ENCODE measurements at regions not wholly inside any gene's neighbourhood (a gene's known extent, or its start where the extent isn't known, plus 50 kb on each side); places are given as distances from the start of the nearest gene placed in this dataset.

DNA sequence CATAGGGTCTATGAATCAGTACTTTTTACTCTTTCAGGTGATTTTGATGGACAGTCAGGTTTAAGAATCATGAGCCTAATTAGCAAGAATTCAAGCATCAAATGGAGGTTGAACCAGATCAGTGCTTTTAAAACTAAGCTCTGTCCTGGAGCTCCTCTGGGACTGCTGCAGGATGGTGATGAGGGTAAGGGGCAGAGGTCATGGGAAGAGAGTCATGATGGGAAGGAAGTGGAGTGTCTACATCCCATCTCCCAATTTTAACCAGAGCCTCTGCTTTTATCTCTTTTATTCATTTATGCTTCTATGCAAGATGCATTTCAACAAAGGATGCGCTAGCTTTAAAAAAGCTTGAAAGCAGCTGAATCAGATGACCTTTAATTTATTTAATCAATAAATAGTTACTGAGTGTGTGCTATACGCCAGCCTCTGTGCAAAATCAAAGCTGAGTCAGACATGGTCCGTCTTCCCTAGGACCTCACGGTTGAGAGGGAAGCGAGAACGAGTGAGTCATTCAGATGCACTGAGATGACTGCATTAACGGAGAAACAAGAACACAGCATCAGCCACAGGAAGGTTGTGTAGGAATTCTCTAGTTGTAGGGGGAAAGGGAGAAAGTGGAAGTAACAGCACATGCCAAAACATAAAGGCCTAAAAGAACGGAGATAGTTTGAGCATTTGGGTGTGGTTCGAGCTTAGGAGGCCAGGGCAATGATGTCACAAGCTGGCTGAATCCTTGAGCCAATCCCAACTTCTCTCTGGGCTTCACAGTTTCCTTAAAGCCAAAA is 441.6 kb upstream of the BRINP1 start:
- DNase-seq: no peak

DNA sequence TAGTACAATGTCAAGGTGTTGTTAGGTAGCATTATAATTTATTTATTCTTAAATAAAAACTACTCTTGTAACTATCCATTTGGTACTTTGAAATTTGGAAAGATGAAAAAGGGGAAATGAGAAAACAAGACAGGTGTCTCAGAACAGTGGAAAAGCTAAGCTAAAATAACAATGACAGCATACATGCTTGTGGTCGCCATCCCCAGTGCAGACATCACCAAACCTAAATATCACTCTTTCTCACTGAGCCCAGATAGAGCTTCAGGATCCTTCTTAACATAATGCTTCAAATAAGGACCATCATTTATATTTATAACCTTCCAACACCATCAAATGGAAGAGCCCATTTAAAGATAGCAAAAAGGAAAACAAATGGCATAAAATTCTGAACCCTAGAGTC is 434.4 kb upstream of the BRINP1 start:
- no peak for DNase-seq

DNA sequence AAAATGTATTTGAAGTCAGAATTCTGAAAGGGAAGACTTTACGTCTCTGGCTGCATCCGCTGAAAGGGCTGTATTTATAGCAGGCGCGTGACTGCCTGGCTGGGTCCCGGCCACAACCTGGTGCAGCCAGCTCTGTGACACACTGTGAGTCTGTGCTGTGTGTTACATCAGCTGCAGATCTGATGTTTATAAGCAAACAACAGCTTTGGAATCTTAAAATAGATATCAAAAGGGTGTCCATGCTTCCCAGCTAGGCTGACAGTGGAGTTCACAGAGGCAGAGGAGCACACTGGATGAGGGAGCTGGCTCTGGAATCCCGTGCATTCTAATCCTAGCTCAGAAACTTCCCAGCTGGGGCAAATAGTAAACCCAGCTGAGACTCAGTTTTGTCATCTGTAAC is 433.4 kb upstream of the BRINP1 start:
- DNase-seq: no peak

DNA sequence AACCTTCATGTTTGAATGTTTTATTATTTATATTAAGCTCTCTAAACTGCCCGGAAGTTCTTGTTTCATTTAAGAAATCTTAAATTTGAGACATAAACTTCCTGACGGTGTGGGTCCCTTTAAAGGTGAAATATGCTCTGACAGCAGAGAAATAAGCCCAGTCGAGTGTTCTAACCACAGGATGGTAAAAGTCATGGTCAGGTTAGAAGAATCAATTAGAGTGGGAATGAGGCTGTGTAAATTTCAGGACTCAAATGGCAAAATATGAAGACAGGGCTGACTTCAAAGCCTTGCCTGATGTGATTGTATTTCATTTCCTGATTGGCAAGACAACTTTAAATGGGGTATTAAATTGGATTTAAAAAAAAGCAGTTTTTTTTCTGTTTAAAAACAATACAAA is 432.9 kb upstream of the BRINP1 start:
- DNase-seq: no peak

DNA sequence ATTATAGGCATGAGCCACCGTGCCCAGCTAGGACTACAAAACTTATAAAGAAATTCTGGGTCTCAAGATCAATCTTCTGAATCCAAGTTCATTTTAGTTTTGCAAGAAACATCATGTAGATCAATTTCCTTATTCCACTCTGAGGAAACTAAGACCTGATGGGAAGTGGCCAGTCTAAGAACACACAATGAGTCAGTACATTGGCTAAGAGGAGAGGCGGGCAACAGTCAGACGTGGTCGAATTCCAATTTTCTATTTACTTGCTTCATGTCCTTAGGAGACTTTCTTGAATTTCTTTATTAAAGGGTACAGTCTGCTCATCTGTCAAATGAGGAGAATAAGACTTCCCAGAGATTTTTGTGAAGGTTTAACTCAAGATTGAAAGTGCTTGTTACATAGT is 432.1 kb upstream of the BRINP1 start:
- DNase-seq: no peak

DNA sequence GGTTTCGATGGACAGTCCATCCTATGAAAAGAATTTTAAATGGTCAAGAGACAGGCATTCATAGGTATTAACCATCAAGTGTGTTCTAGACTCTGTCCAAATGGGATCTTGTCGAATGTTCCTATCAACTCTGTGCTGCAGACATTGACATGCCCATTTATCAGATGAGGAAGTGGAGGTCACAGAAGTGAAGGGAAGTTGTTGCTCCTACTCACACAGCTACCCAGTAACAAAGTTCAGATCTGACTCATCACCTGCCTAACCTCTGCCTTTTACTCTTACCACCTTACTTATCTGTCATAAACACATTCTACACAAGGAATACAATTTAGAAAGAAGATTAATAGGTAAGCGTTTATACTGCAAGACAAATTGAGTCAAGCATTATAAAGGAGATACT is 426.2 kb upstream of the BRINP1 start:
- DNase-seq: no peak

DNA sequence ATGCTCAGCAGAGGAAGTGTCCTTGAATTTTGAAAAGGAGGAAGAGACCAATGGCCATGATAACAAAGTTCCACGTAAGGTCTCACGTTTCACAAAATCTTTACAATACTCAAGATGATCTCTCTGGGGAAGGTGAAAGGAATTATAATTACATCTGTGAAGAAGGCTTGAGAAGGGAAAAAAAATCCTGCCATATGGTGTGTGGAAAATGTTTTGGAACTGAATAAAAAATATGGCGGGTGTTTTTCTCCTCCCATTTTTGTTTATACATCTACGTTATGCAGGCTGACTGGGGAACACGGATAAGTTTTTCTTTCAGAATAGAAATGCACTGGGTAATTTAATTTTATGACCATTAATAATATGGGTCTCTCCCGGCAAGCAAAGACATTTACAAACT is 425.6 kb upstream of the BRINP1 start:
- DNase-seq: no peak

DNA sequence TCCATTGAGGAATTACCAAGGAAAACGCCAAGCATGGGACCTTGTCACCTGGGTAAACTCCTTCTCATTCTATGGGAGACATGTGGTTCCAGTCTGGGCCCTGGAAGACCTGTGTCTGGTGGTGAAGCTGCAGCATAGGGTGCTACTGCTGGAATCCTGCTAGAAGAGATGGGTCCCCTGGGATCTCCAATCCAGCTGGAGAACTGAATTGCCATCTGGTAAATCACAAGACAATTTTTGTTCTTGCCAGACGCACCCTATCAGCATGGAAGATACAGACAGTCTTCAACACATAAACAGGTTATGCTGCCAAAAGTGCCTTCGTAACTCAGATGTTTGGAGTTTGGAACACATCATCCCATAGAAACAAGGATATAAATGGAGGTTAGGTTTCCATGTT is 424.0 kb upstream of the BRINP1 start:
- DNase-seq: no peak

DNA sequence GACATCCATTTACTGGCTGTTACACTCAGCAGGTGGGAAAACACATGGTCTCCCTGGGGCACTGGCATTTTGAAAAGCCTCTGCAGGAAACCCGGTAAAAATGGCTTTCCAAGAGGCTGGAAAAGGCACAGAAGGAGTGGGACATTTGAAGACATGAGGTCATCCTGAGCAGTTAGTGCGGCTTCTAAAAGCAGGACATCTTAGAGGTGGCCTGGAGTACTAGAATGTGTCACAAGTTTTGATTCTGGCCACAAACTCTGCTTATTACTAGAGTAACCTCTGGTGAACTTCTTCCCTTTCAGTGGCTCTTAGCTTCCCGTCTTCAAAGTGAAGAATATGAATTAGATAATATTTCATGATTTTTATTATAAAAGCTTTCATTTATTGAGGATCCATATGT is 423.0 kb upstream of the BRINP1 start:
- DNase-seq: no peak

DNA sequence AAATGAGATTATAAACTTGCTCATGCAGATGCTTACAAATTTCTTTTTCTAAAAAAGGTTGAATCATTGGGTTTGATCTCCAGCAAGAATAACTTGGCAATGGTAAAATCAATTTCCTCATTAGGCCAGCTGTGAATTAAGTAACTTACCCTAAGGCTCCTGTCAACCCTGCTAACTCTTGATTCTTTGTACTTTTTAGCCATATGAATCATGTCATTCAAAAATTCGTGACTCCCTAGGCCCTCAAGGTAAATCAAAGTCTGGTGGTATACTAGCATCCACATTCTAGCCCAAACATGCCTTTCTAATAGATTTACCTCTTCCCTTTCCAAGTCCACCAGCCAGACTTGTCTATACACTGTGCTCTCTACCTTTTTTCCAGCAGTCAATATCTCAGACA is 420.8 kb upstream of the BRINP1 start:
- no peak for DNase-seq

DNA sequence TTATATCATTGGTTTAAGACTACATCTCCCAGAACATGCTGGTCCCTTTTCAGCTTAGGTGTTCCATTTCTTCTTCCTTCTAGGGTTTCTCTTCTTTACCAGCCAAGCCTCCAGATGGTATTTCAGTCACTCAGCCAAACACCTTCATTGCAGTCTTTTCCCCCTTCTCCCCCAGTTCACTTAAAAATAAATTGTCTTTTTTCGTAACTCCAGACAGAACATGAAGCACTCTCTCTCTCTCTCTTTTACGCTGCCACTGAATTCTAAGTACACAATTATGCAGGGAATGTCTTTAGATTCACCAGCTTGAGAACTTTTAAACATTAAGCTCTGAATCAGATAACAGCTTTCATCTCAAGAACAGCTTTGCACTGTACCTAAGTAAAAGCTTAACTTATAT is 419.7 kb upstream of the BRINP1 start:
- no peak for DNase-seq

DNA sequence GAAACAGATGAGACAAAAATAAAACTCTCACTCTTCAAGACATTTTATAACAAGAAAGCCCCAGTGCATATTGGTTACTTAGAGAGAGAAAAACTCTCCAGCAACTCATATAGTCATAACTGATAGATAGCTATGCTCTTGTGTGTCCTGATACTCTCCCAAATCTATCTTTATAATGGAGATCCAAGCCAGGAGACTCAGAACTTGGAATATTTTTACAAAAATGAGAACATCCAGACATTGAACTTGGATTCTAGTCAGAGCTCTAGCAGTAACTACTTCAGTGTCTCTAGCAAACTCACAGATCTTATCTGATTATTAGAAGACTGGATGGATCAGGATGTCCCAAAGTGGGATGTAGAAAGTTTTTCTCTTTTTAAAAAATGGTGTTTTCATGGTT is 412.7 kb upstream of the BRINP1 start:
- no peak for DNase-seq

DNA sequence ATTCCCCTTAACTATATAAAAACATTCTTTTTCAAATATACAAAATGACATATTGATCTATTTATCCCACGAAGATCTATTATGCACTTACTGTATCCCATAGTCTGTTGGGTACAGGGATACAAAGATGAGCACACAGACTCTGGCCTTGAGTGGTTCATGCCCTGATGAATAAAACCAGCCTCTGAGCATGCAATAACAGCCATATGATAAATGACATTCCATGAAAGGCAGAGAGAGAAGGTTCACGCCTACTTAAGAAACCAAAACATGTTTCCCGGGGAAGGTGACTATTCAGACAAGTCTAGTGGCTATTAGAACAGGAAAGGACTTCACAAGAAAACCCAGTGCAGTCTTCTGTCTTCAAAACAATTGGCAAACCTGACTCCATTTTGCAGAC is 406.2 kb upstream of the BRINP1 start:
- DNase-seq: no peak

DNA sequence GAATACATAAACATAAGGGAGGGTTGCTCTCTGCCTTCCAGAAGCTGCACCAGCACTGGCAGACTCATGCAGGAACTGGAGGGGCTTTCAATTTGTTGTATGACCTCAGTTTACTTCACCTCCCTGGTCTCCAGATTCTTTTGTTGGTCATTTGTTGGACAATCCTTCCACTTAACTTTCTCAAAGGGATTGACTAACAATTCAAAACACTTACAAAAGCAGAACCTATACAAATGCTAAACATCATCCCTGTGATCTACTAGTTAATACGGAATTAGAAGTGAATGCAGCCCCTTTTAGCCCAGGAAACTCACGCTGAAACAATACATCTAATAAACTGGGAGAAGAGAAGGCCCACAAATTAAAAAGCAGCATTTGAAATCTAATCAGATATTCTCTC is 404.6 kb upstream of the BRINP1 start:
- DNase-seq: no peak

DNA sequence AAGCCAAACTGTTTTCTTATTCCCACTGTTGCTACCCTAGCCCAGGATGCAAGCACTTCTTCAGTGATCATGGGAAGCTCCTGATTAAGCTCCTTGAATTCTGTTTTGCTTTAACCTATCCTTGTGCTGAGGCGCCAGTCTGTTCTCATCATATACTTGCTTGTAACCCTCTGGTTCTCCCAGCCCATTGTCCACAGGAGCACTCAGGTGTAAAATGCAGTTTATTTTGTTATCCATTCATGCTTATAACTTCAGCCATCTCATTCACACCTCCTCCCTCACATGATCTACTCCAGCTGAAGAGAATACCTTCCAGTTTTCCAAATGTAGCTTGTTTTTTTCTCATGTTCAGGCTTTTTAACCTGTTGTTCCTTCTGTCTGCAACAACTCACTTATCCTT is 402.1 kb upstream of the BRINP1 start:
- no peak for DNase-seq

DNA sequence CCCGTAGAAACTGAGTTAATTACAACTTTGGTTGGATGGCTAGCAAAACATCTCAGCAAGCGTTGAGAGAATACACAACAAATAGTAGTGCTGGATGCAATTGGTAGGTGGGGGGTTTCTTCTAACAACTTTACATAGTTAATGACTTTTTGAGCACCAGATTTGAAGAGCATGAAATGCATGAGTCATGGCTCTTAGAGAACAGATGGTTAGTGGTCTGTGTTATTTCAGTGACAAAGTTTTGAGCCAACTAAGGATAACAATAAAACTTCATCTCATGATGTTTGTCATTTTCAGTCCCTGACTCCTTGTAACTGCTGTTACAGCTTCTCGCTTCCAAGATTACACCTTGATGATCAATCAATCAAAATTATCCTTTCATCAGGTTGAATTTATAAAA is 399.0 kb upstream of the BRINP1 start:
- no peak for DNase-seq

DNA sequence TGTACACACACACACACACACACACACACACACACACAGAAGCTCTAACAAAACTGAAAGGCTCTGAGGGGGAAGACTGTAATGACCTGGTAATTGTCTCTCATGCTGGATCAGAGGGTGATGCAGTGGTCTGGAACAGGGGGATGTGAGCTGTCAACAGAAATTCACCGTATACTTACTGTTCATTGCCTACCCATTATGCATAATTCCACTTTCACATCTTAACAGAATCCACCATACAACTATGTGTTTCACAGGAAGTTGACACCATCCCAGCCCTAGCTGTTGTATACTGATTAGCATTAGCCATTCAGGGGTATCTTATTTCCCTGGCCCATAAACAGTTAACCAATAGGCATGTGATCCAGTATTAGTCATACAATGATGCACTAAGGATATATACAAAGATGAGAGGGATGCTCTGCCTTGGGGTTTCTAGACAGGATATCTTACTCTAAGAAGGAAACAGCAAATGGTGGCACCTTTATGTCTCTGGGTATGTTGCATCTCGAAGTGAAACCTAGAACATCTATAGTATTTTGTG is 396.5 kb upstream of the BRINP1 start:
- no peak for DNase-seq

DNA sequence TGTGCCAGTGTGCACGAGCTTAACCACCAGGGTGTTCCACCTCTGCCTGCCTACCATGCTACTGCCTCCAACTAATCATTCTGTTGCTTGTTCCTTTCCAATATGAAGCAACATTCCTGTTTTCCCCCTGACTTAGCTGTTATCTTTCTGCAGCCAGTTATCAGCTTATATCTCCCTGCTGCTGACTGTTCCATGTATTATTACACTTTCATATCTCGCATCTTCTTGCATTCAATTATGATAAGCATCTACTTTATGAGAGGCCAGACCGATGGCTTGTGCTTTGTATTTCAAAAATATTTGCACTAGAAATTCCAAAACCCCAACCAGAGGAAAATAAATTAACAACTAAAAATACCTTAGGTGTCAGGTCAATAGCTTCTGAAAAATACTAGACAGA is 394.0 kb upstream of the BRINP1 start:
- no peak for DNase-seq

DNA sequence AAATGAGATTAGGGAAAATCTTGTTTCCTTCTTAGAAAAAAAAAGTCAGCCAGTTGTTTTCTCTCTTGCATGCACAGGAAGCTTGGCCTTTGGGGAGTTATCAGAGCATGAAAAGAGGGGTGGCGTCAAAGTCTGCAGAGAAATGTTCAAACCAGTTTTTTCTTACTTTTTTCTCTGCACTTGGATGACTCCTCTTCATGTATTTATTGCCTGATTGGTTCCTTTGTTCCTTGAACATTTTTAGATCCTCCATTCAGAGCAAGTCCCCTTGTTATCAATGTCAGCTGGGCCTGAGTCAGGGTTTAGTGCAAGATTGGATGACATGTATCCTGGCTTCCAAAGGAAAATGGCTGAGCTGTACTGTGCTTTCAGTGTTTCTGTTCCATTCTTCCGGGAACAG is 392.6 kb upstream of the BRINP1 start:
- DNase-seq: no peak

DNA sequence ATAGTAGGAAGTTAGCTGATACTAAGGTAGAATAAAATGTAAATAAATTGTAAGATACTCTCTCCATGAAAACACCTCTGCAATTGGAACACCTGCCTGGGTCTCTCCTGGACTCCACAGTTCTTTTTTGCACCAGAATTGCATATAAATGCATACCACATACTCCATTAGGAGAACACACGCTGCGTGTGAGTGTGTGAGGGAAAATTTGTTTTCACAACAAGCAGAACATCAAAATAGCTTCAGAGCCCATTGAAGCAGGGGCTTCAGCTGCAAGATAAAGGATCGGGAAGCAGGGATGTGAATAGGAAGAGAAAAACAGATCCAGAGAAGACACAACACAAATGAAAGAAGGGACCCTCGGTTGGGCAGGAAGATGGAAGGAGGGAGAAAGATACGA is 389.8 kb upstream of the BRINP1 start:
- DNase-seq: no peak

DNA sequence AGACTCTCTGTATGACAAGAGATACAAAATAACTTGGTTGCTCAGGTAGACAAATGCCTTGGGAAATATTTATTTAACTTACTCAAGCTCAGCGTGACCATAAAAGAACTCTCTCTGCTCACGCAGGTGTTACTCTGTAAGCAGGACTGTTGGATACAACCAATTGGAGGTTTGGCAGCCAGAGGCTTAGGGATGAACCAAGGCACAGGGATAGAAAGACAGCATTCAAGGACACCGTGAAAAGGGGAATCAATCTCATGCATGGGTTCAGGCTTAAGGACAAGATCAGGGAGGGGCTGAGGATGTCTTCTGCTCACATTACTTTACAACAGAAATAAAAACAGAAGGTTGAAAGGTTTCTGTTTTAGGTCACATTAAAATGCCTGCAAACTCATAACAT is 389.0 kb upstream of the BRINP1 start:
- no peak for DNase-seq

DNA sequence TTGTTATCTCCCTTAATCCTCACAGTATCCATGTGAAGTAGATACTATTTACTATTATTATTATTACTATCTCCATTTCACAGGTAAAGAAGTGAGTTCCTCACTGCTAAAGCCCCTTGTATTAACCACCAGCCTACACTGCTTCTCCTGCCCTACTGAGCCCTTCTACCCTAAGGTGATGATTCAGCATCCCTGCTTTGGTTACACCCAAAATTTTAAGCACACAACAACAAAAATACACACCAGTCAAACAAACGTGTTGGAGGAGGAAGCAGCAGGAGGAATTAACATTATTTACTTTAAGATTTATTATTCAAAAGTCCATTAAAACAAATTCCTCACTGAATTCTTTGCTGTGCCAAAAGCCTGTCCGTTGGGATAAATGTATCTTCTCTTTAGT is 370.2 kb upstream of the BRINP1 start:
- DNase-seq: no peak

DNA sequence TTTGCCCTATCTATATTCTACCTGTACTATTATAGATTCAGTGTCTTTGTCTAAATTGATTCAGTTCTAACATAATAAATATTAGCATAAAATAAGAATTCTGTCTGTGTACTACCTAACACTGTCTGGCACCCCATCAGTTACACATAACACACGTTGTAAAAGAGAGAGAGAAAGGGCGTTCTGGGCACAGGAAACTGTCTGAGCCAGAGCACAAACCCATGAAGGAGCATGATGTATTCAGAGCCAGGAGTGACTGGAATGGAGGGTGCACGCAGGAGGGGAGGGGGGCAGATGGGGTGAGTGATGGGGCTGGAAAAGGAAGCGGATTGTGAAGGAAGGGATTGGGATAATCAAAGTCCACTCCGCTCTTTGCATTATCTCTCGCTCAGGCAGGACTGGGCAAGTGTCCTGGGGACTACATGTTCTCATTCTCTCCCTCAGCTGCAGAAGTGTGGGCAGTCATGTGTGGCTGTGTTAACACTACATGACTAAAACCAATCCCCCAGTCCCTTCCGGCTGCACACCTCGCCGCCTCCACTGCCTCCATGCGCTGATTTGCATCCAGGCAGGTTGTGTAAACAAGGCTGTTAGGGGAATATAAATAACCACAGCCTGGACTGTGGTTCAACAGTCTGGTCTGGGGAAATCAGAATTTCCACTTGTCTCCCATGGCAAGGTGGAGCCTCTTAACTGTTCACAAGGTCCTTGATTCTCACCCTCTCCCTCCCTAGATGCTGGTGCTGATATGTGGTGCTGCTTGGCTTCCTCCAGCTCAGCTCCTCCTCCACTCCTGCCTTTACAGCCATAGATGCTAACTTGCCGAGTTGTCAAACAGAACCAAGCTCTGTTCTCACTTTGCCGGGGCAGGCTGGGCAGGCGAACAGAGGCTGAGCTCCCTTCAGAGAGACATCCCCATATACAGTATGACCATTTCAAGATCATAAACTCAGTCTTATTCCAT is 367.5 kb upstream of the BRINP1 start:
- no peak for DNase-seq

DNA sequence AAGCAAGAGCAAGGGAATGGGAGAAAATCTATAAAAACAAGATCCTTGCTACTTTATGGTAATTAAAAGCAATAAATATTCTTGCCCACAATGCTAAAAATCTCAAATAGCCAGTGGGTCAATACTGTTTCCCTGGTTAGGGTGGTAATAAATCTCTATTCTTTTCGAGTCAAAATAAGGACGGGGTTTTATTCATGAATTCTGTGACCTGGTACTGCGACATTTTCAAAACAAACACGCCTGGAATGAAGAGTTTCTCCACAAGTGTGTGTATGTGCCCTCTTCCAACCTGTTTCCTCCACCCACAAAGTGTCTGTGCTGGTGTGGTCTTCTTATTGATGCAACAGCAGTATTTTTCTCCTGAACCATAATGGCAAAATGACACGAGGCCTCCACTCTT is 358.8 kb upstream of the BRINP1 start:
- DNase-seq: no peak

Measured in stimulated activated CD4-positive, alpha-beta T cell treated with anti-CD3 and anti-CD28 coated beads, Interleukin-4, amount 100 ng/mL, for 24 hours (primary cell).